HepG2 (cell line): ENCODE measurements at regions not wholly inside any gene's neighbourhood (a gene's known extent, or its start where the extent isn't known, plus 50 kb on each side); places are given as distances from the start of the nearest gene placed in this dataset.

Experiments
- ATAC-seq: fragments of 200-7000 bp; cut with Tn5 transposase; 3 replicates; pipeline ENCODE4 v1.9.1; 2020; ENCODE audit warnings: mild to moderate bottlenecking, moderate library complexity
- BruUV-seq: library from RNA; stranded (reverse); fragments of 400-500 nt; replicated peaks from 2 replicates; lab custom pipeline; 2021; lab: Mats Ljungman, UMichigan
- CTCF ChIA-PET: fragments of 300-600 bp; formaldehyde crosslinking; extraction: SDS; loops from one replicate; lab custom pipeline; 2021; ENCODE audit warnings: low total read pairs, inconsistent platforms, low intra/inter-chr PET ratio; lab: Yijun Ruan, JAX
- POLR2A ChIA-PET: fragments of 350-600 bp; sonication (Branson Sonifier 250); formaldehyde crosslinking; loops from one replicate; lab custom pipeline; 2020; ENCODE audit warnings: antibody characterized with exemption, inconsistent platforms; lab: Yijun Ruan, JAX
- DNase-seq: peaks from one replicate; pipeline ENCODE4 v3.0.0-alpha.2; 2015; ENCODE audit warnings: low spot score
- FAIRE-seq: peaks from 3 replicates; lab custom pipeline; 2011; peaks lifted over from hg19 to GRCh38; lab: Jason Lieb, UNC
- H2AFZ ChIP-seq: one replicate; pipeline ENCODE4 v1.6.1; 2011; ENCODE audit warnings: low read length, inconsistent platforms
- H3K27ac ChIP-seq: fragments of 300-600 bp; 3 replicates; pipeline ENCODE4 v1.8.0; 2011; ENCODE audit warnings: mixed run types, mild to moderate bottlenecking, mixed read lengths, low read length, inconsistent platforms; ENCODE audit not compliant: insufficient read depth; ENCODE audit errors: extremely low read length
- H3K27me3 ChIP-seq, 2 experiments: fragments of 200-600 bp in 1 of 2; 2 replicates in 1 of 2; 3 replicates in 1 of 2; pipeline versions ENCODE4 v1.6.0 to v1.8.0; 2011; ENCODE audit warnings: low read length in 2 of 2, mild to moderate bottlenecking in 2 of 2, moderate library complexity in 2 of 2, inconsistent platforms in 1 of 2; ENCODE audit not compliant: insufficient read depth in 2 of 2, control insufficient read depth in 1 of 2
- H3K36me3 ChIP-seq, 2 experiments: fragments of 200-600 bp in 1 of 2; replicated peaks in 1 of 2; 2 replicates in 1 of 2; 3 replicates in 1 of 2; pipeline versions ENCODE4 v1.5.1 to v1.8.0; 2011; ENCODE audit warnings: low read length in 2 of 2, inconsistent platforms in 1 of 2; ENCODE audit not compliant: insufficient read depth in 2 of 2, control insufficient read depth in 1 of 2
- H3K4me1 ChIP-seq: 2 replicates; pipeline ENCODE4 v1.5.1; 2012; ENCODE audit warnings: low read length, inconsistent platforms; ENCODE audit not compliant: insufficient read depth
- H3K4me2 ChIP-seq: 2 replicates; pipeline ENCODE4 v1.6.0; 2011; ENCODE audit warnings: low read depth, low read length, inconsistent platforms
- H3K4me3 ChIP-seq, 3 experiments: fragments of 200-600 bp in 1 of 3; sonication (generic), shearing (Covaris generic) in 1 of 3; replicated peaks in 1 of 3; 2 replicates each; pipeline ENCODE4 v1.5.1; 2011 to 2016; ENCODE audit warnings: low read length in 3 of 3, inconsistent platforms in 2 of 3, low read depth in 2 of 3, mild to moderate bottlenecking in 2 of 3, control low read depth in 1 of 3, mixed read lengths in 1 of 3; ENCODE audit not compliant: insufficient read depth in 1 of 3
- H3K79me2 ChIP-seq: one replicate; pipeline ENCODE4 v1.6.1; 2011; ENCODE audit warnings: low read length, inconsistent platforms; ENCODE audit not compliant: insufficient read depth
- H3K9ac ChIP-seq: 2 replicates; pipeline ENCODE4 v1.6.0; 2011; ENCODE audit warnings: mild to moderate bottlenecking, low read depth, low read length, inconsistent platforms; ENCODE audit not compliant: insufficient read depth
- H3K9me3 ChIP-seq: 2 replicates; pipeline ENCODE4 v1.5.1; 2012; ENCODE audit warnings: mild to moderate bottlenecking, low read length
- H4K20me1 ChIP-seq: 2 replicates; pipeline ENCODE4 v1.6.0; 2011; ENCODE audit warnings: inconsistent platforms, mild to moderate bottlenecking, low read length, moderate library complexity; ENCODE audit not compliant: insufficient read depth
- BORCS8-MEF2B ChIP-seq: sonication (generic); formaldehyde crosslinking; IDR thresholded peaks from 2 replicates; pipeline ENCODE4 v1.8.0; 2022; ENCODE audit warnings: mild to moderate bottlenecking, missing genetic modification reagents
- FOXA1 ChIP-seq, 2 experiments: fragments of 450-650 bp in 1 of 2; sonication (generic) in 1 of 2; formaldehyde crosslinking in 1 of 2; IDR thresholded peaks; 2 replicates each; pipeline versions ENCODE4 v1.4.0 to v1.6.1; 2016 to 2020; ENCODE audit warnings: missing genetic modification reagents in 1 of 2
- GABPA ChIP-seq, 2 experiments: IDR thresholded peaks; 2 replicates each; pipeline ENCODE4 v1.6.1; 2011 to 2016; ENCODE audit warnings: low read depth in 2 of 2, low read length in 1 of 2, missing biosample characterization in 1 of 2, missing genetic modification characterization in 1 of 2
- RELA ChIP-seq: sonication (generic); formaldehyde crosslinking; IDR thresholded peaks from 2 replicates; pipeline ENCODE4 v1.4.0; 2020; ENCODE audit warnings: missing genetic modification reagents
- SMARCE1 ChIP-seq: fragments of 450-650 bp; IDR thresholded peaks from 2 replicates; pipeline ENCODE4 v1.6.1; 2017; ENCODE audit warnings: borderline replicate concordance
- WGBS: methylation state at CpG from one replicate; pipeline ENCODE4 v1.1.6; 2017; ENCODE audit warnings: low lambda C conversion rate; 5-methylcytosine and 5-hydroxymethylcytosine counted together
- in situ Hi-C: cut with HindIII; loops from 2 replicates; pipeline ENCODE4 v1.10.0; 2017; ENCODE audit warnings: low pct_unique_long_range_greater_than_20kb; ENCODE audit not compliant: extremely low pct_ligation_motif_present
- intact Hi-C: fragments of 100-400 bp; cut with micrococcal nuclease; formaldehyde crosslinking; loops from one replicate; pipeline ENCODE4 v1.10.0; 2022; ENCODE audit not compliant: unreplicated experiment
- TF ChIP-seq, protein P1 (sequence below): sonication (generic); formaldehyde crosslinking; IDR thresholded peaks from 2 replicates; pipeline ENCODE4 v1.4.0; 2020; ENCODE audit warnings: low read depth, mild to moderate bottlenecking, missing genetic modification reagents
- TF ChIP-seq, protein P2 (sequence below): sonication (generic); formaldehyde crosslinking; IDR thresholded peaks from 2 replicates; pipeline ENCODE4 v1.4.0; 2020; ENCODE audit warnings: missing genetic modification reagents, low read depth, mild to moderate bottlenecking, borderline replicate concordance
- TF ChIP-seq, protein P3 (sequence below): sonication (generic); formaldehyde crosslinking; IDR thresholded peaks from 2 replicates; pipeline ENCODE4 v1.5.1; 2020; ENCODE audit warnings: missing genetic modification reagents, mild to moderate bottlenecking, borderline replicate concordance

DNA sequence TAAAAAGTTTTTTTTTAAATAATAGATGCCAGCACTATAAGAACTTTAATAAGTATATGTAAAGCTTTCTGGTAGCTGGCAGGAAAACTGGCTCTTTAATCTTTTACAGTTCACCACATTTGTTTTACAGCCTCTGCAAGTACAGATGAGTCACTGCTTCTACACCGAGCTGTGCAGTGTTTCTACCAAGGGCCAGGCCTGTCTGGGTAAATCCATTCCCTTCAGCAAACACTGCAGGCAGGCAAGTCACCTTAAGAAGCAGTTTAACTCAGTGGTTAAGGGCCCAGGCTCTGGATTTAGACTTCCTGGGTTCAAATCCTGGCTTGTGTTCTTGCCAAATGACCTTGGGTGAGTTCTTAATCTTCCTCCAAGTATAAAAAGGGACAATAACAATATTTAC lies 882.9 kb upstream of the AMELY start:
- intact Hi-C loops: no loop called here
- Histone ChIP-seq H2AFZ (no peak overlapping the region), H3K9ac (no peak overlapping the region), H3K36me3 (no peaks in the 10 kb centered on the region), H3K4me3 (no peak overlapping the region), H3K4me2 (no peak overlapping the region), H4K20me1 (no peaks in the 10 kb centered on the region), H3K9me3 (no peaks in the 10 kb centered on the region), H3K79me2 (no peaks in the 10 kb centered on the region), H3K4me1 (no peaks in the 10 kb centered on the region), H3K27me3 (no peaks in the 10 kb centered on the region), H3K27ac (no peak overlapping the region)
- WGBS: no CpG with 5 or more reads among the region's 1 CpG
- no peak for ATAC-seq
- no peak for DNase-seq
- ChIA-PET POLR2A (no interaction called here), CTCF (no interaction called here)
- TF ChIP-seq SMARCE1 (no peak), GABPA (IDR thresholded peaks at IDR 0.05; ENCODE audit: low read depth, low read length) (no peak), GABPA (CRISPR knock-in tag; IDR thresholded peaks at IDR 0.05; ENCODE audit: low read depth) (no peak), RELA (no peak), FOXA1 (IDR thresholded peaks at IDR 0.05) (no peak), FOXA1 (CRISPR knock-in tag; IDR thresholded peaks at IDR 0.05) (no peak), BORCS8-MEF2B (no peak)
- TF ChIP-seq, protein P1, sequence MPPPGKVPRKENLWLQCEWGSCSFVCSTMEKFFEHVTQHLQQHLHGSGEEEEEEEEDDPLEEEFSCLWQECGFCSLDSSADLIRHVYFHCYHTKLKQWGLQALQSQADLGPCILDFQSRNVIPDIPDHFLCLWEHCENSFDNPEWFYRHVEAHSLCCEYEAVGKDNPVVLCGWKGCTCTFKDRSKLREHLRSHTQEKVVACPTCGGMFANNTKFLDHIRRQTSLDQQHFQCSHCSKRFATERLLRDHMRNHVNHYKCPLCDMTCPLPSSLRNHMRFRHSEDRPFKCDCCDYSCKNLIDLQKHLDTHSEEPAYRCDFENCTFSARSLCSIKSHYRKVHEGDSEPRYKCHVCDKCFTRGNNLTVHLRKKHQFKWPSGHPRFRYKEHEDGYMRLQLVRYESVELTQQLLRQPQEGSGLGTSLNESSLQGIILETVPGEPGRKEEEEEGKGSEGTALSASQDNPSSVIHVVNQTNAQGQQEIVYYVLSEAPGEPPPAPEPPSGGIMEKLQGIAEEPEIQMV: no peak
- TF ChIP-seq, protein P2, sequence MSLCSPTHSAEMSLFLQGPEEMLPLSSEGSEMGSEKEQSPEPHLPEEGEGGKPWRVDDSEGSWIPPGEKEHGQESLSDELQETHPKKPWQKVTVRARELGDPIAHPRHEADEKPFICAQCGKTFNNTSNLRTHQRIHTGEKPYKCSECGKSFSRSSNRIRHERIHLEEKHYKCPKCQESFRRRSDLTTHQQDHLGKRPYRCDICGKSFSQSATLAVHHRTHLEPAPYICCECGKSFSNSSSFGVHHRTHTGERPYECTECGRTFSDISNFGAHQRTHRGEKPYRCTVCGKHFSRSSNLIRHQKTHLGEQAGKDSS (CRISPR knock-in tag): no peak
- TF ChIP-seq, protein P3, sequence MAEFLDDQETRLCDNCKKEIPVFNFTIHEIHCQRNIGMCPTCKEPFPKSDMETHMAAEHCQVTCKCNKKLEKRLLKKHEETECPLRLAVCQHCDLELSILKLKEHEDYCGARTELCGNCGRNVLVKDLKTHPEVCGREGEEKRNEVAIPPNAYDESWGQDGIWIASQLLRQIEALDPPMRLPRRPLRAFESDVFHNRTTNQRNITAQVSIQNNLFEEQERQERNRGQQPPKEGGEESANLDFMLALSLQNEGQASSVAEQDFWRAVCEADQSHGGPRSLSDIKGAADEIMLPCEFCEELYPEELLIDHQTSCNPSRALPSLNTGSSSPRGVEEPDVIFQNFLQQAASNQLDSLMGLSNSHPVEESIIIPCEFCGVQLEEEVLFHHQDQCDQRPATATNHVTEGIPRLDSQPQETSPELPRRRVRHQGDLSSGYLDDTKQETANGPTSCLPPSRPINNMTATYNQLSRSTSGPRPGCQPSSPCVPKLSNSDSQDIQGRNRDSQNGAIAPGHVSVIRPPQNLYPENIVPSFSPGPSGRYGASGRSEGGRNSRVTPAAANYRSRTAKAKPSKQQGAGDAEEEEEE (CRISPR knock-in tag): no peak
- no TSS peak for BruUV-seq
- no peak for FAIRE-seq
- in situ Hi-C loops: no loop called here
